ENCODE measurements at regions not wholly inside any gene's neighbourhood (a gene's known extent, or its start where the extent isn't known, plus 50 kb on each side); places are given as distances from the start of the nearest gene placed in this dataset.

GRCh38 chr4:95963456-95963855 lies 123.6 kb downstream of the PDHA2 start:
- Histone ChIP-seq H3K4me3 (ENCODE audit: low read length) (no peak overlapping the region), H2AFZ (ENCODE audit: low read depth, low read length) (no peak overlapping the region), H3K27me3 (ENCODE audit: insufficient read depth, low read length) (no peaks in the 10 kb centered on the region), H3K9me3 (ENCODE audit: low read length) (no peaks in the 10 kb centered on the region), H3K36me3 (ENCODE audit: insufficient read depth, low read length) (no peaks in the 10 kb centered on the region), H3K4me1 (ENCODE audit: insufficient read depth, low read length) (peaks cover 4% of the 10 kb centered on the region)

GRCh38 chr4:95979961-95980876 lies 140.3 kb downstream of the PDHA2 start:
- no peaks in the 10 kb centered on the region for H3K27me3 ChIP-seq (ENCODE audit: insufficient read depth, low read length)
- H2AFZ ChIP-seq (ENCODE audit: low read depth, low read length): no peak overlapping the region
- peaks cover 15% of the 10 kb centered on the region for H3K4me1 ChIP-seq (ENCODE audit: insufficient read depth, low read length)
- H3K4me3 ChIP-seq (ENCODE audit: low read length): no peak overlapping the region
- H3K9me3 ChIP-seq (ENCODE audit: low read length): peaks cover 7% of the 10 kb centered on the region
- no peaks in the 10 kb centered on the region for H3K36me3 ChIP-seq (ENCODE audit: insufficient read depth, low read length)

GRCh38 chr4:95980877-95981360 lies 141.0 kb downstream of the PDHA2 start:
- Histone ChIP-seq H3K4me3 (ENCODE audit: low read length) (no peak overlapping the region), H3K4me1 (ENCODE audit: insufficient read depth, low read length) (peaks cover 15% of the 10 kb centered on the region), H3K36me3 (ENCODE audit: insufficient read depth, low read length) (no peaks in the 10 kb centered on the region), H3K9me3 (ENCODE audit: low read length) (peaks cover 7% of the 10 kb centered on the region), H3K27me3 (ENCODE audit: insufficient read depth, low read length) (no peaks in the 10 kb centered on the region), H2AFZ (ENCODE audit: low read depth, low read length) (no peak overlapping the region)

- no peaks in the 10 kb centered on the region for H3K36me3 ChIP-seq (ENCODE audit: insufficient read depth, low read length)
- no peak overlapping the region for H2AFZ ChIP-seq (ENCODE audit: low read depth, low read length)
- peaks cover 7% of the 10 kb centered on the region for H3K9me3 ChIP-seq (ENCODE audit: low read length)
- peaks cover 15% of the 10 kb centered on the region for H3K4me1 ChIP-seq (ENCODE audit: insufficient read depth, low read length)
- H3K4me3 ChIP-seq (ENCODE audit: low read length): no peak overlapping the region
- no peaks in the 10 kb centered on the region for H3K27me3 ChIP-seq (ENCODE audit: insufficient read depth, low read length)
Measured at GRCh38 chr4:95981591-95981990, 141.7 kb downstream of the PDHA2 start.

GRCh38 chr4:95982516-95982915 lies 142.6 kb downstream of the PDHA2 start:
- Histone ChIP-seq H3K4me1 (ENCODE audit: insufficient read depth, low read length) (peaks cover 15% of the 10 kb centered on the region), H3K27me3 (ENCODE audit: insufficient read depth, low read length) (no peaks in the 10 kb centered on the region), H3K9me3 (ENCODE audit: low read length) (peaks cover 7% of the 10 kb centered on the region), H3K36me3 (ENCODE audit: insufficient read depth, low read length) (no peaks in the 10 kb centered on the region), H3K4me3 (ENCODE audit: low read length) (no peak overlapping the region), H2AFZ (ENCODE audit: low read depth, low read length) (no peak overlapping the region)

- H3K36me3 ChIP-seq (ENCODE audit: insufficient read depth, low read length): no peaks in the 10 kb centered on the region
- no peaks in the 10 kb centered on the region for H3K27me3 ChIP-seq (ENCODE audit: insufficient read depth, low read length)
- peaks cover 7% of the 10 kb centered on the region for H3K9me3 ChIP-seq (ENCODE audit: low read length)
- H3K4me1 ChIP-seq (ENCODE audit: insufficient read depth, low read length): peaks cover 15% of the 10 kb centered on the region
- H2AFZ ChIP-seq (ENCODE audit: low read depth, low read length): no peak overlapping the region
- no peak overlapping the region for H3K4me3 ChIP-seq (ENCODE audit: low read length)
Measured at GRCh38 chr4:95984081-95984480, 144.2 kb downstream of the PDHA2 start.

- H3K27me3 ChIP-seq (ENCODE audit: insufficient read depth, low read length): no peaks in the 10 kb centered on the region
- H2AFZ ChIP-seq (ENCODE audit: low read depth, low read length): no peak overlapping the region
- H3K4me1 ChIP-seq (ENCODE audit: insufficient read depth, low read length): peaks cover 12% of the 10 kb centered on the region
- no peak overlapping the region for H3K4me3 ChIP-seq (ENCODE audit: low read length)
- no peaks in the 10 kb centered on the region for H3K36me3 ChIP-seq (ENCODE audit: insufficient read depth, low read length)
- H3K9me3 ChIP-seq (ENCODE audit: low read length): peaks cover 7% of the 10 kb centered on the region
Measured at GRCh38 chr4:95985051-95985450, 145.2 kb downstream of the PDHA2 start.

- H2AFZ ChIP-seq (ENCODE audit: low read depth, low read length): no peak overlapping the region
Measured at GRCh38 chr4:95985791-95986550, 146.1 kb downstream of the PDHA2 start.

GRCh38 chr4:95987851-95988250 lies 148.0 kb downstream of the PDHA2 start:
- no peaks in the 10 kb centered on the region for H3K4me1 ChIP-seq (ENCODE audit: insufficient read depth, low read length)
- H3K27me3 ChIP-seq (ENCODE audit: insufficient read depth, low read length): no peaks in the 10 kb centered on the region
- H2AFZ ChIP-seq (ENCODE audit: low read depth, low read length): no peak overlapping the region
- H3K36me3 ChIP-seq (ENCODE audit: insufficient read depth, low read length): no peaks in the 10 kb centered on the region
- peaks cover 7% of the 10 kb centered on the region for H3K9me3 ChIP-seq (ENCODE audit: low read length)
- no peak overlapping the region for H3K4me3 ChIP-seq (ENCODE audit: low read length)

More at GRCh38 chr4:95985791-95986550, 146.1 kb downstream of the PDHA2 start:
- H3K27me3 ChIP-seq (ENCODE audit: insufficient read depth, low read length): no peaks in the 10 kb centered on the region
- no peaks in the 10 kb centered on the region for H3K36me3 ChIP-seq (ENCODE audit: insufficient read depth, low read length)
- H3K4me3 ChIP-seq (ENCODE audit: low read length): no peak overlapping the region
- peaks cover 7% of the 10 kb centered on the region for H3K9me3 ChIP-seq (ENCODE audit: low read length)
- H3K4me1 ChIP-seq (ENCODE audit: insufficient read depth, low read length): peaks cover 12% of the 10 kb centered on the region

- H3K9me3 ChIP-seq (ENCODE audit: low read length): no peaks in the 10 kb centered on the region
- no peaks in the 10 kb centered on the region for H3K27me3 ChIP-seq (ENCODE audit: insufficient read depth, low read length)
- H3K4me1 ChIP-seq (ENCODE audit: insufficient read depth, low read length): no peaks in the 10 kb centered on the region
- no peaks in the 10 kb centered on the region for H3K36me3 ChIP-seq (ENCODE audit: insufficient read depth, low read length)
- no peak overlapping the region for H2AFZ ChIP-seq (ENCODE audit: low read depth, low read length)
- no peak overlapping the region for H3K4me3 ChIP-seq (ENCODE audit: low read length)
Measured at GRCh38 chr4:95998311-95998710, 158.4 kb downstream of the PDHA2 start.

GRCh38 chr4:96003951-96004740 lies 164.3 kb downstream of the PDHA2 start:
- Histone ChIP-seq H3K36me3 (ENCODE audit: insufficient read depth, low read length) (no peaks in the 10 kb centered on the region), H3K4me1 (ENCODE audit: insufficient read depth, low read length) (peaks cover 6% of the 10 kb centered on the region), H3K4me3 (ENCODE audit: low read length) (no peak overlapping the region), H3K27me3 (ENCODE audit: insufficient read depth, low read length) (no peaks in the 10 kb centered on the region), H2AFZ (ENCODE audit: low read depth, low read length) (peak overlapping the region; percentile 83), H3K9me3 (ENCODE audit: low read length) (no peaks in the 10 kb centered on the region)

GRCh38 chr4:96009427-96010119 lies 169.7 kb downstream of the PDHA2 start:
- no peaks in the 10 kb centered on the region for H3K9me3 ChIP-seq (ENCODE audit: low read length)
- H3K4me1 ChIP-seq (ENCODE audit: insufficient read depth, low read length): no peaks in the 10 kb centered on the region
- no peaks in the 10 kb centered on the region for H3K27me3 ChIP-seq (ENCODE audit: insufficient read depth, low read length)
- no peak overlapping the region for H3K4me3 ChIP-seq (ENCODE audit: low read length)
- H3K36me3 ChIP-seq (ENCODE audit: insufficient read depth, low read length): no peaks in the 10 kb centered on the region
- H2AFZ ChIP-seq (ENCODE audit: low read depth, low read length): no peak overlapping the region

All from neuron (in vitro differentiated cells).